IPS-20b (cell line): ENCODE measurements at regions not wholly inside any gene's neighbourhood (a gene's known extent, or its start where the extent isn't known, plus 50 kb on each side); places are given as distances from the start of the nearest gene placed in this dataset.

Source experiments
- H3K27ac ChIP-seq: one replicate; pipeline ENCODE4 v1.5.1; 2013; ENCODE audit warnings: low read length
- H3K27me3 ChIP-seq: 2 replicates; pipeline ENCODE4 v1.6.1; 2013; ENCODE audit warnings: mild to moderate bottlenecking, low read length, inconsistent platforms; ENCODE audit not compliant: insufficient read depth
- H3K36me3 ChIP-seq: 2 replicates; pipeline ENCODE4 v1.6.1; 2013; ENCODE audit warnings: low read depth, mild to moderate bottlenecking, inconsistent platforms, low read length, moderate library complexity; ENCODE audit not compliant: insufficient read depth
- H3K4me1 ChIP-seq: 2 replicates; pipeline ENCODE4 v1.6.1; 2013; ENCODE audit warnings: mild to moderate bottlenecking, control low read depth, inconsistent platforms, low read length, moderate library complexity; ENCODE audit not compliant: insufficient read depth
- H3K4me3 ChIP-seq: 2 replicates; pipeline ENCODE4 v1.5.1; 2013; ENCODE audit warnings: mild to moderate bottlenecking, low read length, inconsistent platforms
- H3K9ac ChIP-seq: 2 replicates; pipeline ENCODE4 v1.6.1; 2013; ENCODE audit warnings: low read depth, mild to moderate bottlenecking, inconsistent platforms, low read length, moderate library complexity
- H3K9me3 ChIP-seq: 2 replicates; pipeline ENCODE4 v1.6.1; 2013; ENCODE audit warnings: mild to moderate bottlenecking, low read depth, low read length, inconsistent platforms; ENCODE audit not compliant: insufficient read depth

DNA sequence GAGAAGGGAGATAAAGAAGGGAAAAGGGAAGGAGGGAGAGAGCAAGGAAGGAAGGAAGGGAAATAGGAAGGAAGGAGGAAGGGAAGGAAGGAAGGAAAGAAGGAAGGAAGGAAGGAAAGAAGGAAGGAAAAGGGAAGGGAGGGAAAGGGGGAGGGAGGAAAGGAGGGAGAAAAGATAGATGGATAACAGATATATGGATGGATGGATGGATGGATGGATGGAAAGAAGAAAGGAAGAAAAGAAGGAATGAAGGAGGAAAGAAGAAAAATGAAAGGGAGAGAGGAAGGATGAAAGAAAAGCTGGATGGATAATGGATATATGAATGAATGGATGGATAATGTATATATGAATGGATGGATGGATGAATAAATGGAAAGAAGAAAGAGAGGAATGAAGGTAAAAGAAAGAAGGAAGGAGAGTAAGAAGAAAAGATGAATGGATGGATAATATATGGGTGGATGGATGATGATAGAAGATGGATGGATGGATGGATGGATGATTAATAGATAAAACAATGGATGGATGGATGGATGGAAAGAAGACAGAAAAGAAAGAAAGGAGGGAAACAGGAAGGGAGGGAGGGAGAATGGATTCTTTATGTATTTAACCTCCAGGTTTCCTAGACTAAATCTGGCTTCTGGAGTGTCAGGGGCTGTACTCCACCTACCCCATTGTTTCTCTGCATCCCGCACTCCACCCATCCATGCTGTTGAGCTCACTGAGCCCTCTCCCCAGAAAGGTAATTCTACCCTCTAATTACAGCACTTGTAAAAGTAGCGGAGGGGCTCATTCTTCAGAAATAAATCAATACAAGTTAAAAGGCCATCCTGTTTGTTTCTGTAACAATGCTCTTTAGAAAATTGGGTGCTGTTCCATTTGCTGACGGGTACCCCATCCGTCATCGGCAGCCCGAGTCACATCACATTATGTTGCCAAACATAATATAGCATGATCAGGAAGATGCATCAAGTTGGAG is 506.1 kb downstream of the MIAT start:
- Histone ChIP-seq H3K4me1 (no peaks in the 10 kb centered on the region; the same call in 1 of the 2 replicates), H3K27ac (no peak overlapping the region), H3K9me3 (no peaks in the 10 kb centered on the region), H3K4me3 (no peak overlapping the region), H3K27me3 (peaks cover 26% of the 10 kb centered on the region; the same call in 1 of the 2 replicates), H3K9ac (no peak overlapping the region), H3K36me3 (no peaks in the 10 kb centered on the region)

DNA sequence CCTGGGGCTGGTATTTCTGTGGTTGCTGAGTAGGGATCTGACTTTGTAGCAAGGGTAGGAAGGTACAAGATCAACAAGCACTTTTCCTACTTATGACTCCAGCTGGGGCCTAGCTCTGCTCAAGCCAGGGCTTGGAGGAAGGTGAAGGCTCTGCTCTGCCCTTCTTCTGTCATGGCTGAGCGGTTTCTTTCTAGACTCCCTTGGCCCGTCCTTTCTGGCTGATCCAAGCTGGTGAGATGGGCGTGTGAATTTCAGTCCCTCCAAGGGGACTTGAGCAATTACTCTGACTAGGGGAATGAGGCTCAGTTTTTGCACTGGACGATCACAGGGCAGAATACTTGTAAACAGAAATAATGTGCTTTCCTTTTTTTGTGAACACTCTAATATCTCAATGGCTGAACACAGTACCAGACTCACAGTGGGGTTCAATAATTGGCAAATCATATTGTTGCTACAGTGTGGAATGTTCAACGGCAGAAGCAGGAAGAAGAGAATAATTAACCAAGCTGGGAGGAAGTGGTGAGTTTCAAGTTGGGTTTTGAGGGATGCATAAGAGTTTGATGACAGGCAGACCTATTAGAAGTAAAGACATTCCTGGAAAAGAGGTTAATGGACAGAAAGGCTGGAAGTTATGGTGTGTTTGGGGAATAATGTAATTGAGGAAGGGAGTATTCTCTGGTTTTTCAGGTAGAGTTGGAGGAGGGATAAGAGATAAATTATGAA is 507.6 kb downstream of the MIAT start:
- H3K4me3 ChIP-seq: no peak overlapping the region
- H3K27me3 ChIP-seq: peaks cover 26% of the 10 kb centered on the region; the same call in 1 of the 2 replicates
- H3K9ac ChIP-seq: no peak overlapping the region
- H3K36me3 ChIP-seq: no peaks in the 10 kb centered on the region
- H3K4me1 ChIP-seq: no peaks in the 10 kb centered on the region; the same call in 1 of the 2 replicates
- H3K9me3 ChIP-seq: no peaks in the 10 kb centered on the region
- no peak overlapping the region for H3K27ac ChIP-seq

DNA sequence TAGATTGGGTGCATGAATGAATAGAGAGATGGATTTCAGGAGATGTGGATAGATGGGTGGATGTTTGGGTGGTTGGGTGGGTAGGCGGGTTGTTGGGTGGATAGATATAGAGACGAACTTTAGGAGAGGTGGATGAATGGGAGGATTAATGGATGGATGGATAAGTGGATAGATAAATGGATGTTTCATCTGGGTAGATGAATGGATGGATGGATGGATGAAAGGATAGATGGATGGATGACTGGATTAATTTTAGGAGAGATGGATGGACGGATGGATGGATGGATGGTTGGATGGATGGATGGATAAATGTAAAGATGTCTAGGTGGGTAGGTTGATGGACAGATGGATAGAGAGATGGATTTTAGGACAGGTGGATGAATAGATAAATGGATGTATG is 511.3 kb downstream of the MIAT start:
- H3K9me3 ChIP-seq: no peaks in the 10 kb centered on the region
- H3K36me3 ChIP-seq: no peaks in the 10 kb centered on the region
- no peak overlapping the region for H3K4me3 ChIP-seq
- H3K4me1 ChIP-seq: peaks cover 3% of the 10 kb centered on the region; the same call in 1 of the 2 replicates
- H3K27me3 ChIP-seq: peaks cover 14% of the 10 kb centered on the region; the same call in 1 of the 2 replicates
- H3K9ac ChIP-seq: no peak overlapping the region
- H3K27ac ChIP-seq: no peak overlapping the region

- Histone ChIP-seq H3K4me3 (no peak overlapping the region), H3K36me3 (no peaks in the 10 kb centered on the region), H3K27me3 (peaks cover 5% of the 10 kb centered on the region; the same call in 1 of the 2 replicates), H3K9ac (no peak overlapping the region), H3K4me1 (peaks cover 8% of the 10 kb centered on the region; the same call in 1 of the 2 replicates), H3K27ac (no peak overlapping the region), H3K9me3 (no peaks in the 10 kb centered on the region)
Measured at GRCh38 chr22:27170491-27170890, 513.1 kb downstream of the MIAT start.

GRCh38 chr22:27171212-27171611 is 513.8 kb downstream of the MIAT start:
- H3K27ac ChIP-seq: no peak overlapping the region
- no peak overlapping the region for H3K4me3 ChIP-seq
- no peak overlapping the region for H3K9ac ChIP-seq
- peaks cover 5% of the 10 kb centered on the region; the same call in 1 of the 2 replicates for H3K27me3 ChIP-seq
- no peaks in the 10 kb centered on the region for H3K36me3 ChIP-seq
- H3K4me1 ChIP-seq: peaks cover 15% of the 10 kb centered on the region; the same call in 1 of the 2 replicates
- H3K9me3 ChIP-seq: no peaks in the 10 kb centered on the region

- Histone ChIP-seq H3K4me1 (peaks cover 16% of the 10 kb centered on the region; the same call in 1 of the 2 replicates), H3K9me3 (no peaks in the 10 kb centered on the region), H3K4me3 (no peak overlapping the region), H3K9ac (no peak overlapping the region), H3K27me3 (no peaks in the 10 kb centered on the region), H3K36me3 (no peaks in the 10 kb centered on the region), H3K27ac (no peak overlapping the region)
Measured at GRCh38 chr22:27173530-27173929, 516.1 kb downstream of the MIAT start.

DNA sequence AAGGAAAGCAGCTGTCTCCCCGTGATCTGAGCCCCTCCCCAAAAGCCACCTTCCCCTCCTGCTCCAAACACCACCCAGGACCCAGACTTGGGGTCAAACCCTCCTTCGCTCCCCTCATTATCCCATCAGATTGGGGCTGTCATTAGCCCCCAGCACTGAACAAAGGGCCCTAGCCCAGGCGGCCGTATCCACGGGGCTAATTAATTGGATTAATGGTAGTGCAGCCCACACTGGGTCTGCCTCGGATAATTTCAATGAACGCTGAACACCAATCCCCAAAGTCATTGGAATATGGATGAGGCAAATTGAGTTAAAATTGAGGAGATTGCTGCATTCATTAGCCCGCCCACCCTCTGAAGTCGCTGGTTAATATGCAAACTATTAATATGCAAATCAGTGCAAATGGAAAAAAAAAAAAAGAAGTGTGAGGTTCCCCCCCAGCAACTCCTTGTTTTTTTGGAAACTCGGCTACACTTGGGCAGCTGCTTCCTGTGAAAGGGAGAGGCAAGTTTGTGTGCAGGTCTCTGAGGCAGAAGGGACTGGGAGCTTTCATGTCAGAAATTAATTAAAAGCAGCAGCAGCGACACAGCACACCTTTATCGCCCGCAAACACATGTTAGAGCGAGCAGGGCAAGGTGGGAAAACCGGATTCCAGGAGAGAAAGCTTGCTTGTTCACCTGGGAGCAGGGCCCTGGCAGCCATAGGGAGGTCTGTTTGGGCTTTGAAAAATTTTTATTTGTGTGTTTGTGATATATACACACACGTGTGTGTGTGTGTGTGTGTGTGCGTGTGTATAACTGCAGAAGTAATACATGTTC is 517.8 kb downstream of the MIAT start:
- peak overlapping the region; percentile 30; the same call in 1 of the 2 replicates for H3K4me3 ChIP-seq
- no peaks in the 10 kb centered on the region for H3K36me3 ChIP-seq
- peaks cover 16% of the 10 kb centered on the region; the same call in 1 of the 2 replicates for H3K4me1 ChIP-seq
- no peak overlapping the region for H3K27ac ChIP-seq
- H3K27me3 ChIP-seq: peaks cover 7% of the 10 kb centered on the region; the same call in 1 of the 2 replicates
- no peaks in the 10 kb centered on the region for H3K9me3 ChIP-seq
- H3K9ac ChIP-seq: peak overlapping the region; percentile 22; the same call in 1 of the 2 replicates

DNA sequence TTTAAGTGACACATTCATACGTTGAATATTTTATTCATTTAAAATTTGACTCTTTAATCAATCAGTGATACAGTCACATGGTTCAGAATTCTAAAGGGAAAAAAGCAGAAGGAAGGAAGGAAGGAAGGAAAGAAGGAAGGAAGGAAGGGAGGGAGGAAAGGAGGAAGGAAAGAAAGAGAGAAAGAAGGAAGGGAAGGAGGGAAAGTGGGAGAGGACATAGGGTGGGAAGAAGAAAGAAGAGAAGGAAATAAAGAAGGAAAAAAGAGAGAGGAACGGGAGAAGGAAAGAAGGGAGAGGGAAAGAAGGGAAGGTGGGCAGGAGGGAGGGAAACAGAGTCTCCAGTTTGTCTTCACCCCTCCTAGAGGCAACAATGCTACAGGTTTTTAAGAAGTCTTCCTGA is 518.6 kb downstream of the MIAT start:
- no peaks in the 10 kb centered on the region for H3K9me3 ChIP-seq
- no peak overlapping the region for H3K4me3 ChIP-seq
- H3K27me3 ChIP-seq: peaks cover 7% of the 10 kb centered on the region; the same call in 1 of the 2 replicates
- no peak overlapping the region for H3K9ac ChIP-seq
- no peaks in the 10 kb centered on the region for H3K36me3 ChIP-seq
- no peak overlapping the region for H3K27ac ChIP-seq
- peaks cover 15% of the 10 kb centered on the region; the same call in 1 of the 2 replicates for H3K4me1 ChIP-seq

DNA sequence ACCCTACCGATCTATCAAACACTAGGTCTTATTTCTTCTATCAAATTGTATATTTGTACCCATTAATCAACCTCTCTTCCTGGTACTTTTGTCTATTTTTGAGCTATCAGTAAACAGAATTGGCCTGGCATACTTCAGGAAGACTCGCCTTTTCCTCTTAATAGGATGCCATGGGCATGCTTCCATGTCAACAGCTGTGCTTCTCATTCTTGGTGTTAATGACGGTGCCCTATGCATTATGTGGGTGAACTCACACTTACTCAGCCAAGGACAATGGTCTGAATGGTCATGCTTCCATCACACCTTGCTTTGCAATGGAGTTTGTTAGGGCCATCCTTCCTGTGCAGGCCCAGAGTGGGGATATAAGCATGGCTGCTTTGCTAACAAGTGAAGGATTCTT is 521.8 kb downstream of the MIAT start:
- no peaks in the 10 kb centered on the region for H3K9me3 ChIP-seq
- H3K27me3 ChIP-seq: peaks cover 7% of the 10 kb centered on the region; the same call in 1 of the 2 replicates
- H3K4me3 ChIP-seq: no peak overlapping the region
- H3K4me1 ChIP-seq: peaks cover 13% of the 10 kb centered on the region; the same call in 1 of the 2 replicates
- no peak overlapping the region for H3K27ac ChIP-seq
- no peaks in the 10 kb centered on the region for H3K36me3 ChIP-seq
- H3K9ac ChIP-seq: no peak overlapping the region

- peaks cover 14% of the 10 kb centered on the region for H3K27me3 ChIP-seq
- H3K36me3 ChIP-seq: no peaks in the 10 kb centered on the region
- H3K4me3 ChIP-seq: no peak overlapping the region
- H3K9ac ChIP-seq: no peak overlapping the region
- H3K4me1 ChIP-seq: peaks cover 3% of the 10 kb centered on the region; the same call in 1 of the 2 replicates
- no peak overlapping the region for H3K27ac ChIP-seq
- H3K9me3 ChIP-seq: no peaks in the 10 kb centered on the region
Measured at GRCh38 chr22:27181537-27181936, 524.1 kb downstream of the MIAT start.

DNA sequence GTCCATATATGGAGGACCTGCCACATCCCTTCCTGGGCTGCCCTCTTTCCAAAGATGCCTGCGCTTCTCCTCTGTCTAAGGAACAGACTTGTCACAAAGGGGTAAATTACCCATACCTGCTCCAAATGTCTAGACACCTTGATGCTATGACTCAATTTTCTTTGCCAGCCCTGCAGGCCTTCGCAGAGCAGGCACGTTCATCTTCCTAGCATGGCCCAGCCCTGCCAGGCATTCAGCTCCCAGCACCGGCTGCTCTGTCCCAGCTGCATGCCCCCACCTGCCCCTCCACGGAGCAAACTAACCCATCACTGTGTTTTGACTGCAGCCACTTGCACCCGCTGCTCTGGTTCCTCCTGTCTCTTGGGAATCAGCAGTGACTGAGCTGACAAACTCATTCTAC is 526.1 kb downstream of the MIAT start:
- H3K27ac ChIP-seq: no peak overlapping the region
- no peaks in the 10 kb centered on the region for H3K9me3 ChIP-seq
- peaks cover 11% of the 10 kb centered on the region for H3K4me1 ChIP-seq
- H3K36me3 ChIP-seq: no peaks in the 10 kb centered on the region
- H3K27me3 ChIP-seq: peaks cover 19% of the 10 kb centered on the region
- no peak overlapping the region for H3K9ac ChIP-seq
- H3K4me3 ChIP-seq: no peak overlapping the region
